ENCODE measurements at regions not wholly inside any gene's neighbourhood (a gene's known extent, or its start where the extent isn't known, plus 50 kb on each side); places are given as distances from the start of the nearest gene placed in this dataset.

- intact Hi-C loops (cut with DNase I; ENCODE audit: low total_unique reads): no loop called here
- Histone ChIP-seq H3K27ac (no peak overlapping the region), H3K4me1 (no peaks in the 10 kb centered on the region), H3K36me3 (no peaks in the 10 kb centered on the region), H3K9me3 (no peaks in the 10 kb centered on the region), H3K27me3 (no peaks in the 10 kb centered on the region), H3K4me3 (no peak overlapping the region)
- no peak for TF ChIP-seq CTCF (IDR thresholded peaks at IDR 0.05)
- DNase-seq: no peak
These were observed 452.7 kb upstream of the TMPO start for GRCh38 chr12:98062464-98063245.

- H3K4me3 ChIP-seq: no peak overlapping the region
- no peaks in the 10 kb centered on the region for H3K4me1 ChIP-seq
- no peaks in the 10 kb centered on the region for H3K36me3 ChIP-seq
- intact Hi-C loops (cut with DNase I; ENCODE audit: low total_unique reads): loop anchor here (1.0 kb wide), 1 partner anchor 28 kb away; no protein-coding TSS in a partner anchor
- H3K27me3 ChIP-seq: no peaks in the 10 kb centered on the region
- no peak for TF ChIP-seq CTCF (IDR thresholded peaks at IDR 0.05)
- no peak overlapping the region for H3K27ac ChIP-seq
- no peak for DNase-seq
- no peaks in the 10 kb centered on the region for H3K9me3 ChIP-seq
These were observed 450.9 kb upstream of the TMPO start for GRCh38 chr12:98064501-98064900.

GRCh38 chr12:98067795-98068194 is 447.6 kb upstream of the TMPO start:
- no peak overlapping the region for H3K4me3 ChIP-seq
- H3K4me1 ChIP-seq: no peaks in the 10 kb centered on the region
- no peaks in the 10 kb centered on the region for H3K9me3 ChIP-seq
- no peak overlapping the region for H3K27ac ChIP-seq
- no peaks in the 10 kb centered on the region for H3K27me3 ChIP-seq
- intact Hi-C loops (cut with DNase I; ENCODE audit: low total_unique reads): no loop called here
- no peak for TF ChIP-seq CTCF (IDR thresholded peaks at IDR 0.05)
- DNase-seq: no peak
- H3K36me3 ChIP-seq: no peaks in the 10 kb centered on the region

GRCh38 chr12:98073610-98074009 is 441.8 kb upstream of the TMPO start:
- Histone ChIP-seq H3K36me3 (no peaks in the 10 kb centered on the region), H3K27ac (no peak overlapping the region), H3K9me3 (no peaks in the 10 kb centered on the region), H3K27me3 (no peaks in the 10 kb centered on the region), H3K4me1 (no peaks in the 10 kb centered on the region), H3K4me3 (no peak overlapping the region)
- no peak for DNase-seq
- TF ChIP-seq CTCF (IDR thresholded peaks at IDR 0.05): no peak
- intact Hi-C loops (cut with DNase I; ENCODE audit: low total_unique reads): no loop called here

- Histone ChIP-seq H3K27ac (no peak overlapping the region), H3K27me3 (no peaks in the 10 kb centered on the region), H3K36me3 (no peaks in the 10 kb centered on the region), H3K4me3 (no peak overlapping the region), H3K4me1 (no peaks in the 10 kb centered on the region), H3K9me3 (no peaks in the 10 kb centered on the region)
- intact Hi-C loops (cut with DNase I; ENCODE audit: low total_unique reads): no loop called here
- no peak for DNase-seq
- no peak for TF ChIP-seq CTCF (IDR thresholded peaks at IDR 0.05)
These were observed 441.1 kb upstream of the TMPO start for GRCh38 chr12:98074286-98074685.

Data from tibial artery (tissue), 4 donors.